ENCODE measurements at regions not wholly inside any gene's neighbourhood (a gene's known extent, or its start where the extent isn't known, plus 50 kb on each side); places are given as distances from the start of the nearest gene placed in this dataset.
"Not testable (repeated sequence)": the region's sequence is repeated elsewhere in the genome, so short reads cannot be mapped to it uniquely, and the experiment has no call there.

- DNase-seq (ENCODE audit: low spot score) (no peak), ATAC-seq (no peak)
- Mint-ChIP-seq H3K4me1 (no peaks in the 10 kb centered on the region), H3K27ac (no peak overlapping the region), H3K9me3 (peaks cover 3% of the 10 kb centered on the region; the same call in 1 of the 2 replicates), H3K36me3 (no peaks in the 10 kb centered on the region), H3K27me3 (ENCODE audit: low read depth) (no peaks in the 10 kb centered on the region), H3K4me3 (no peak overlapping the region)
- POLR2A ChIA-PET = interaction anchor here (0.7 kb wide), 1 partner anchor 46 kb away, joined by 3 read pairs; no protein-coding TSS in a partner anchor
- TF ChIP-seq RORB (CRISPR knock-in tag; IDR thresholded peaks at IDR 0.05) (no peak), KAT7 (CRISPR knock-in tag; IDR thresholded peaks at IDR 0.05; ENCODE audit: borderline replicate concordance) (no peak), NR3C1 (CRISPR knock-in tag; conservative IDR thresholded peaks at IDR 0.05; ENCODE audit: low read depth) (no peak), FOXK1 (CRISPR knock-in tag; IDR thresholded peaks at IDR 0.05) (no peak), GTF2I (CRISPR knock-in tag; conservative IDR thresholded peaks at IDR 0.05) (no peak), EMX1 (CRISPR knock-in tag; IDR thresholded peaks at IDR 0.05) (no peak), ZNF138 (CRISPR knock-in tag; conservative IDR thresholded peaks at IDR 0.05) (no peak), ZNF317 (CRISPR knock-in tag; IDR thresholded peaks at IDR 0.05; ENCODE audit: borderline replicate concordance, low read depth) (no peak), CREB1 (CRISPR knock-in tag; IDR thresholded peaks at IDR 0.05) (no peak), FOXP1 (CRISPR knock-in tag; IDR thresholded peaks at IDR 0.05; ENCODE audit: borderline replicate concordance) (no peak), ZNF232 (CRISPR knock-in tag; IDR thresholded peaks at IDR 0.05) (no peak), TEAD1 (CRISPR knock-in tag; IDR thresholded peaks at IDR 0.05) (no peak), ZNF512 (CRISPR knock-in tag; IDR thresholded peaks at IDR 0.05; ENCODE audit: borderline replicate concordance) (no peak)
- TF ChIP-seq, protein P1, sequence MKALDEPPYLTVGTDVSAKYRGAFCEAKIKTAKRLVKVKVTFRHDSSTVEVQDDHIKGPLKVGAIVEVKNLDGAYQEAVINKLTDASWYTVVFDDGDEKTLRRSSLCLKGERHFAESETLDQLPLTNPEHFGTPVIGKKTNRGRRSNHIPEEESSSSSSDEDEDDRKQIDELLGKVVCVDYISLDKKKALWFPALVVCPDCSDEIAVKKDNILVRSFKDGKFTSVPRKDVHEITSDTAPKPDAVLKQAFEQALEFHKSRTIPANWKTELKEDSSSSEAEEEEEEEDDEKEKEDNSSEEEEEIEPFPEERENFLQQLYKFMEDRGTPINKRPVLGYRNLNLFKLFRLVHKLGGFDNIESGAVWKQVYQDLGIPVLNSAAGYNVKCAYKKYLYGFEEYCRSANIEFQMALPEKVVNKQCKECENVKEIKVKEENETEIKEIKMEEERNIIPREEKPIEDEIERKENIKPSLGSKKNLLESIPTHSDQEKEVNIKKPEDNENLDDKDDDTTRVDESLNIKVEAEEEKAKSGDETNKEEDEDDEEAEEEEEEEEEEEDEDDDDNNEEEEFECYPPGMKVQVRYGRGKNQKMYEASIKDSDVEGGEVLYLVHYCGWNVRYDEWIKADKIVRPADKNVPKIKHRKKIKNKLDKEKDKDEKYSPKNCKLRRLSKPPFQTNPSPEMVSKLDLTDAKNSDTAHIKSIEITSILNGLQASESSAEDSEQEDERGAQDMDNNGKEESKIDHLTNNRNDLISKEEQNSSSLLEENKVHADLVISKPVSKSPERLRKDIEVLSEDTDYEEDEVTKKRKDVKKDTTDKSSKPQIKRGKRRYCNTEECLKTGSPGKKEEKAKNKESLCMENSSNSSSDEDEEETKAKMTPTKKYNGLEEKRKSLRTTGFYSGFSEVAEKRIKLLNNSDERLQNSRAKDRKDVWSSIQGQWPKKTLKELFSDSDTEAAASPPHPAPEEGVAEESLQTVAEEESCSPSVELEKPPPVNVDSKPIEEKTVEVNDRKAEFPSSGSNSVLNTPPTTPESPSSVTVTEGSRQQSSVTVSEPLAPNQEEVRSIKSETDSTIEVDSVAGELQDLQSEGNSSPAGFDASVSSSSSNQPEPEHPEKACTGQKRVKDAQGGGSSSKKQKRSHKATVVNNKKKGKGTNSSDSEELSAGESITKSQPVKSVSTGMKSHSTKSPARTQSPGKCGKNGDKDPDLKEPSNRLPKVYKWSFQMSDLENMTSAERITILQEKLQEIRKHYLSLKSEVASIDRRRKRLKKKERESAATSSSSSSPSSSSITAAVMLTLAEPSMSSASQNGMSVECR (CRISPR knock-in tag; IDR thresholded peaks at IDR 0.05; ENCODE audit: borderline replicate concordance) = no peak
- TF ChIP-seq, protein P2, sequence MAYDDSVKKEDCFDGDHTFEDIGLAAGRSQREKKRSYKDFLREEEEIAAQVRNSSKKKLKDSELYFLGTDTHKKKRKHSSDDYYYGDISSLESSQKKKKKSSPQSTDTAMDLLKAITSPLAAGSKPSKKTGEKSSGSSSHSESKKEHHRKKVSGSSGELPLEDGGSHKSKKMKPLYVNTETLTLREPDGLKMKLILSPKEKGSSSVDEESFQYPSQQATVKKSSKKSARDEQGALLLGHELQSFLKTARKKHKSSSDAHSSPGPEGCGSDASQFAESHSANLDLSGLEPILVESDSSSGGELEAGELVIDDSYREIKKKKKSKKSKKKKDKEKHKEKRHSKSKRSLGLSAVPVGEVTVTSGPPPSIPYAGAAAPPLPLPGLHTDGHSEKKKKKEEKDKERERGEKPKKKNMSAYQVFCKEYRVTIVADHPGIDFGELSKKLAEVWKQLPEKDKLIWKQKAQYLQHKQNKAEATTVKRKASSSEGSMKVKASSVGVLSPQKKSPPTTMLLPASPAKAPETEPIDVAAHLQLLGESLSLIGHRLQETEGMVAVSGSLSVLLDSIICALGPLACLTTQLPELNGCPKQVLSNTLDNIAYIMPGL (CRISPR knock-in tag; IDR thresholded peaks at IDR 0.05) = no peak
- TF ChIP-seq, protein P3, sequence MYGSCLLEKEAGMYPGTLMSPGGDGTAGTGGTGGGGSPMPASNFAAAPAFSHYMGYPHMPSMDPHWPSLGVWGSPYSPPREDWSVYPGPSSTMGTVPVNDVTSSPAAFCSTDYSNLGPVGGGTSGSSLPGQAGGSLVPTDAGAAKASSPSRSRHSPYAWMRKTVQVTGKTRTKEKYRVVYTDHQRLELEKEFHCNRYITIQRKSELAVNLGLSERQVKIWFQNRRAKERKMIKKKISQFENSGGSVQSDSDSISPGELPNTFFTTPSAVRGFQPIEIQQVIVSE (CRISPR knock-in tag; IDR thresholded peaks at IDR 0.05; ENCODE audit: borderline replicate concordance) = no peak
- CTCF ChIA-PET = no interaction called here
These were observed 846.6 kb downstream of the MCTP2 start for GRCh38 chr15:95078003-95078402.

GRCh38 chr15:95080228-95080627, 848.9 kb downstream of the MCTP2 start:
- H3K36me3 Mint-ChIP-seq; H3K27me3 Mint-ChIP-seq (ENCODE audit: low read depth); H3K27ac Mint-ChIP-seq; DNase-seq (ENCODE audit: low spot score); ATAC-seq; H3K4me3 Mint-ChIP-seq; H3K9me3 Mint-ChIP-seq; CTCF ChIA-PET; H3K4me1 Mint-ChIP-seq; POLR2A ChIA-PET: not testable (repeated sequence)
